Muscle of leg (tissue), 3 donors: ENCODE measurements at regions not wholly inside any gene's neighbourhood (a gene's known extent, or its start where the extent isn't known, plus 50 kb on each side); places are given as distances from the start of the nearest gene placed in this dataset.

ENCODE experiments used
- DNase-seq: peaks from one replicate; pipeline ENCODE4 v3.0.0; 2013
- H3K27ac ChIP-seq: one replicate; pipeline ENCODE4 v1.5.1; 2013; ENCODE audit warnings: mild to moderate bottlenecking, low read length, control low read depth
- H3K27me3 ChIP-seq: one replicate; pipeline ENCODE4 v1.6.1; 2013; ENCODE audit warnings: low read length; ENCODE audit not compliant: control insufficient read depth, insufficient read depth
- H3K36me3 ChIP-seq: one replicate; pipeline ENCODE4 v1.6.1; 2013; ENCODE audit warnings: low read length; ENCODE audit not compliant: control insufficient read depth, insufficient read depth
- H3K4me1 ChIP-seq: one replicate; pipeline ENCODE4 v1.6.1; 2013; ENCODE audit warnings: low read length; ENCODE audit not compliant: control insufficient read depth, insufficient read depth
- H3K4me3 ChIP-seq: one replicate; pipeline ENCODE4 v1.5.1; 2013; ENCODE audit warnings: low read length, control low read depth
- H3K9me3 ChIP-seq: replicated peaks from 2 replicates; pipeline ENCODE4 v1.6.1; 2013; ENCODE audit warnings: low read depth, low read length; ENCODE audit not compliant: control insufficient read depth
- WGBS: methylation state at CpG from one replicate; pipeline ENCODE4 v1.1.5; 2013; ENCODE audit warnings: missing lambda C conversion rate; ENCODE audit not compliant: insufficient coverage; 5-methylcytosine and 5-hydroxymethylcytosine counted together

DNA sequence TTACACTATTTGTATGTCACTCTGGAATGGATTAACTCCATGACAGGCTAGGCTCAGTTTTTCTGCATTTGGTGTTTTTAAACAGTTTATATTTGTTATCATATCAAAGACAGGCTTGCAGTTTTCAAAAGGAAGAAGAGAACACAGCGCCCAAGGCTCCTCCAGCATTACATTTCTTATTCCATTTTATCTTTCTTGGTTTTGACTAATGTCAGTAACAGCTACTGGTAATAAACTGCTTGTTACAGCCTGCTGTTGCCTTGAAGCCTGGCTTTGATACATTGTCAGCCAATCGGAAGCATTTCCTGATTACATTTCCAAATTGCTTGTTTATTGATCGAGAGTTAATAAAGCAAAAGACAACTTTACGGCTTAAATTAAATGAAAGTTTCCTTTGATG, 166.0 kb upstream of the MDFIC start:
- H3K4me1 ChIP-seq = no peaks in the 10 kb centered on the region
- DNase-seq = no peak
- H3K4me3 ChIP-seq = no peak overlapping the region
- no peaks in the 10 kb centered on the region for H3K27me3 ChIP-seq
- H3K36me3 ChIP-seq = no peaks in the 10 kb centered on the region
- no peaks in the 10 kb centered on the region for H3K9me3 ChIP-seq
- no peak overlapping the region for H3K27ac ChIP-seq
- no CpG with 5 or more reads among the region's 4 CpGs for WGBS

DNA sequence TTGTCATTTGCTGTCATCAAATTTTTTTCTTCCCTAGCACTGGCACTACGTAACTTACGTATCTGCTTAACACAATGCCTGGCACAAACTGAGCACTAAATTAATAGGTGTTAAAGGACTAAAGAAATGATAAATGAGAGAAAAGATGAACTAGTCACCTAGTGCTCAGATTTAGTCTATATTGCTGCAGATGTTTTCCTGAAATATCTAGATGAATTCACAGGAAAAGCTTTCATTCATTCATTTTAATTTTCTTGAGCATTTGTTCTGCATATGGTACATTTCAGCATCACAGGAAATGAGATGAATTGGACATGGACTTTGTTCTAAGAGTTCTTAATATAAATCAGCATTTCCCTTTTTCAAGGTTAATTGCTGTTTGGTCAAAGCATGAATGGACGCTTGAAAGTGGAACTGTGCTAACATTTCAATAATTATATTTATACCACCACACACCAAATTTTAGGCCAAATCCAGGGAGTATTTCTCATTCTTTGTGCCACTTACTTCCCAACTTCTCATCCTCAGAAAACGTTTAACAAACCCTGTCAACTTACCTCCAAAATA, 163.2 kb upstream of the MDFIC start:
- H3K27ac ChIP-seq = no peak overlapping the region
- H3K36me3 ChIP-seq = no peaks in the 10 kb centered on the region
- no peaks in the 10 kb centered on the region for H3K4me1 ChIP-seq
- H3K9me3 ChIP-seq = no peaks in the 10 kb centered on the region
- no peaks in the 10 kb centered on the region for H3K27me3 ChIP-seq
- DNase-seq = no peak
- no peak overlapping the region for H3K4me3 ChIP-seq
- WGBS = 45% methylated on average over 1 of the region's 4 CpGs

DNA sequence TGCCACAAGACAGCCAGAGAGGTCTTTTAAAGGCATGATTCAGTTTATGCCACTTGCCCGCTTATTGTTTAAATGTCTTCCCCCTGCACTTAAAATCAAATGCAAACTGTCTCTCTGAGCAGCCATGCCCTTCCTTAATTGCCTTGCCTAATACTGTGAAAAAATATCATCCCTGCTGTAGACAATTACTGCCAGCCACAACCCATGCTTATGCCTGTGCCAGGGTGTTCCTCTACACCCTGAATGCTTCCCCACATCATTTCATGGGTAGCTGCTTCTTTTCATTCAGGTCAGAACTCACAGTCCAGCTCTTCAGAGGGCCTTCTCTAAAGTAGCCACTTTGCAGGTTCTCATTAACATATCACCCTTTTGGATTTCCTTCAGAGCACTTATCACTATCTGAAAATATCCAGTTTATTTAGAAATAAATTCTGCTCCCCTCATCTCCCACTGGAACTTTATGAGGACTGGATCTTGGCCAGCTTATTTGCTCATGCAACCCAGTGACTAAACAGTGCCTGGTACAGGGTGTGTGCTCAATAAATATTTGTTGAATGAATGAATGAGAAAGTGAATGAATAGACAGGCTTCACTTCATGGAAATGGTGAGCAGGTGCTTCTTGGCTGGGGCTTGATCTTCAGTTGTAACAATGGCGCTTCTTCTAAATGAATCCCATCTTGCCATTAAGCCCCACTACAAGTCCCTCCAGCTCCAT, 162.4 kb upstream of the MDFIC start:
- no peaks in the 10 kb centered on the region for H3K36me3 ChIP-seq
- WGBS = 100% methylated on average over 1 of the region's 2 CpGs

DNA sequence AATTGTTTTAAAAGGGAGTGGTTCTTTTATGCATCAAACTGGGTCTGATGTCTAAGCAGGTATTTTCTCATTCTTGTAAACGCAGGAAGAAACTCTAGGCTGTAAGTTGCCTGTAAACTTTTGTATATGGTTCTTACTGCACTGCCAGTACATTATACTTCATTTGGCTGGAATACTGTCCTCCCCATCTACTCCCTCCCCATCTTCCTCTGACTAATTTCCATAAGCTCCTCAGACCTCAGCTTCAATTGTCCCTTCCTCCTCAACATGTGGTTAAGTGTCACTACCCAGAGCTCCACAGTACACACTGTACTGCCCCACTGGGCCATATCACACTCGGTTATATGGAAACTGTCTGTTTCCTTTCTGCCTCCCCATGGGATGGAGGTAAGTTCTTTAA, 161.4 kb upstream of the MDFIC start:
- H3K27me3 ChIP-seq = no peaks in the 10 kb centered on the region

More for the DNA sequence above, 162.4 kb upstream of the MDFIC start:
- H3K27me3 ChIP-seq = no peaks in the 10 kb centered on the region
- DNase-seq = no peak
- no peak overlapping the region for H3K27ac ChIP-seq
- H3K9me3 ChIP-seq = no peaks in the 10 kb centered on the region
- no peaks in the 10 kb centered on the region for H3K4me1 ChIP-seq
- H3K4me3 ChIP-seq = no peak overlapping the region

DNA sequence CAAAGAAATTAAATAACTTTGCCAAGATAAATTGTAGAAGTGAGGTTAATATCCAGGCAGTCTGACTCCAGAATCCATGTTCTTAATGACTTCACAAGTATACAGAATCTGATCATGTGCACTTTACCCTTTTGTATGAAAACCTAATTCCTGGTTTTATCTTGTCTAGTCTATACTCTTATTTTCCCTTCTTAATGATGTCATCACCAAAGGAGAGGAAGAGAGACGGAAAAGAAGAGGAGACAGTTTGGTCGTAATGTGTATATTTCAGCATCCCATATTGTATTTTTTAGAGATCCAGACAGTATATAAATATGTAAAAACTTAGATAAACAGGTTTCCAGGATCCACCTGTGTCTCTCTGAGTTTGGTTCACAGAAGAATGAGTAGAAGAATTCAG, 159.9 kb upstream of the MDFIC start:
- WGBS = no CpG with 5 or more reads among the region's 2 CpGs
- Histone ChIP-seq H3K27me3 (no peaks in the 10 kb centered on the region), H3K4me3 (no peak overlapping the region), H3K4me1 (no peaks in the 10 kb centered on the region), H3K27ac (no peak overlapping the region), H3K36me3 (no peaks in the 10 kb centered on the region), H3K9me3 (no peaks in the 10 kb centered on the region)
- no peak for DNase-seq

More for the DNA sequence above, 161.4 kb upstream of the MDFIC start:
- H3K36me3 ChIP-seq = no peaks in the 10 kb centered on the region
- no peak overlapping the region for H3K4me3 ChIP-seq
- no peak overlapping the region for H3K27ac ChIP-seq
- DNase-seq = no peak
- no peaks in the 10 kb centered on the region for H3K4me1 ChIP-seq
- WGBS = no CpG with 5 or more reads among the region's 2 CpGs
- H3K9me3 ChIP-seq = no peaks in the 10 kb centered on the region

DNA sequence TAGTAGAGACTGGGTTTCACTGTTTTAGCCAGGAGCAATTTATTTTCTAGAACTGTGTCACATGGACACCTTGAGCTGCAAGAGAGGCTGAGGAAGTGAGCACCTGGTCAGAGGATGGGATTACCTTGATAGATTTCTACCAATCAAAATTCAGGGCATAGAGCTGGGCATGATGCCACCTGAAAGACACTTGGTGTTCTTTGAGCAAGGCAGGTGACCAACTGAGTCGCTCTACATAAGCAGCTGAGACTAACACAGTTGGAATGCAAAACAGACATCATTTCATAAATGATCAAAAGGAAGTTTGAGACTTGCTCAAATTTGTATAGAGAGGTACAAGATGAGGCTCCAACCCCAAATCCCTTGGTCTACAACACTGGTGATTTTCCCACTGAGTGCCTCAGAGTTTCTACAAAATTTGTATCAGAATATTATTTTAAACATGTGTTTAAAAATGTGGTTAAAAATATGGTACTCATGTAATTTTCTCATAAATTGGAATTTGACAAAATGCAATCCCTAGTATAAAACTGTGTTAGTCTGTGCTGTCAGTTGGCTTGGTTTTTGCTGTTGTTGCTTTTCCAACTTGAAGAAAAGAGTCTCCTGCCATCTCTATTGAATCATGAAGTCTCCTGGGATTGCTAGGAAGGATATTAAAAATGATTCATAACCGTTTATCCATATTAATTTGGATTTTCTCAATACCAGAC, 156.4 kb upstream of the MDFIC start:
- no peaks in the 10 kb centered on the region for H3K36me3 ChIP-seq
- no CpG with 5 or more reads among the region's 2 CpGs for WGBS
- H3K27ac ChIP-seq = no peak overlapping the region
- DNase-seq = peak; percentile 58
- no peaks in the 10 kb centered on the region for H3K4me1 ChIP-seq
- H3K27me3 ChIP-seq = no peaks in the 10 kb centered on the region
- no peak overlapping the region for H3K4me3 ChIP-seq
- H3K9me3 ChIP-seq = no peaks in the 10 kb centered on the region

DNA sequence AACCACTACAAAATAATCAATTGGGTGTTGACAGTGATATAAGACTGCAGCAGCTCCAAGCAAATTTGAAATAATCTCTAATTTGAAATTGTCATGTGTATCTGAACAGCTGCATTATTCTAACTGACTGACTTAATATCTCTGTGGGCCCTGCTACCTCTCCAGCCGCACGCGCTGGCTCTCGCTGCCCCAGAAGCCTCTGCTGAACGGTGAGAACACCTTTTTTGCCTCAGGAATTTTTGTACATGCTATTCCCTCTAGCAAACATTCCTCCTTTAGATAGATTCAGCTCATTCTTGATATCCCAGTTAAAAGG, 155.9 kb upstream of the MDFIC start:
- H3K27ac ChIP-seq = no peak overlapping the region
- 73% methylated on average over 5 of the region's 5 CpGs for WGBS
- DNase-seq = no peak
- no peaks in the 10 kb centered on the region for H3K36me3 ChIP-seq
- no peaks in the 10 kb centered on the region for H3K27me3 ChIP-seq
- no peaks in the 10 kb centered on the region for H3K9me3 ChIP-seq
- H3K4me3 ChIP-seq = no peak overlapping the region
- no peaks in the 10 kb centered on the region for H3K4me1 ChIP-seq

DNA sequence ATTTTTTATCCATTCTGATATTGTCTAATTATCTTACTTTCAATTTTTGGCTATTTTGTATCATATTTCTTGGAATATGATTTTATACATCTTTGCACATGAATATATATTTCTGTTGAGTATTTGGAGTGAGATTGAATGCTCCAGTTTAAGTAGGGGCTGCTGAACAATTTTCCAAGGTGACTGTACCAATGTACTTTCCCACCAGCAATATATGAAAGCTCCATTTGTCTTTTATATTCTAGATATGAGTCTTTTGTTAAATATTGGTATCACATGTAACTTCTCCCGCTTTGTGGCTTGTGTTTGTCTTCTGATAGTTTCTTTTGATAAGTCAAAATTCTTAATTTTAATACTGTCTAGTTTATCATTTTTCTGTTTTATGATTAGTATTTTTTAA, 144.6 kb upstream of the MDFIC start:
- no peak overlapping the region for H3K4me3 ChIP-seq
- H3K27me3 ChIP-seq = no peaks in the 10 kb centered on the region
- no peaks in the 10 kb centered on the region for H3K9me3 ChIP-seq
- no peaks in the 10 kb centered on the region for H3K36me3 ChIP-seq
- H3K4me1 ChIP-seq = no peaks in the 10 kb centered on the region
- DNase-seq = no peak
- no peak overlapping the region for H3K27ac ChIP-seq
- no CpG with 5 or more reads among the region's 1 CpG for WGBS

DNA sequence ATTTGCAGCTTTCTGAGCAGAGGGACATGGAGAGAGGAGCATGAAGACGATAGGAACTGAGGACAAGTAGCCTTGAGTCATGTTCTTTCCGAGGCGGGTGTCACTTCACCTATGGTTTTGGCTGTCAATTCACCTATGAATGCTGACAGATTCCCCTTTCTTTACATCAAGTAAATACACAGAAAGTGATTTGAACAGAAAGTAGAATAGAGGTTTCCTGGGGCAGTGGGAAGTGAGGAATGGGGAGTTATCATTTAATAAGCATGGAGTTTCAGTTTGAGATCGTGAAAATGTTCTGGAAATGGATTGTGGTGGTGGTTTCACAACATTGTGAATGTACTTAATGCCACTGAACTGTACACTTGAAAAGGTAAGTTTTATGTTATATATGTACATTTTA, 138.4 kb upstream of the MDFIC start:
- Histone ChIP-seq H3K27ac (no peak overlapping the region), H3K9me3 (no peaks in the 10 kb centered on the region), H3K4me1 (peaks cover 2% of the 10 kb centered on the region), H3K36me3 (no peaks in the 10 kb centered on the region), H3K4me3 (no peak overlapping the region), H3K27me3 (no peaks in the 10 kb centered on the region)
- 78% methylated on average over 2 of the region's 4 CpGs for WGBS
- DNase-seq = no peak

DNA sequence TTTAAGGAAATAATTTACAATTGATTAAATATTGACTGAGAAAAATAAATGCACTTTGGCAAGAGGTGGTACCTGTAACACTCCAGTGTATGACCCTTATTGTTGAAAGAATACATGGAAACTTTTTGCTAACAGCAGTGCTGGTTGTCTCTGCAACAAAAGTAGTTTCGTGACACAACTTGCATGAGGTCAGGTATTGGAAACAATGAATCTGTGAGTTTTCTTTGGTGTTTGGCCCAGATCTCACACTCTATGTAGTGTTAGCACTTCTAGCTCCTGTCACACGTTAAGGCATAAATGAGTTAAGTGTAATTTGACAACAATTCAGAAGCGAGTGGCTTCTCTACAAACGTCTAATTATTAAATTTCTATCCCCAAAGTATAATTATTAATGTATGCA, 137.7 kb upstream of the MDFIC start:
- H3K27me3 ChIP-seq = no peaks in the 10 kb centered on the region
- H3K9me3 ChIP-seq = no peaks in the 10 kb centered on the region
- H3K27ac ChIP-seq = no peak overlapping the region
- H3K36me3 ChIP-seq = no peaks in the 10 kb centered on the region
- no CpG with 5 or more reads among the region's 4 CpGs for WGBS
- no peak overlapping the region for H3K4me3 ChIP-seq
- DNase-seq = peak; percentile 23
- peaks cover 2% of the 10 kb centered on the region for H3K4me1 ChIP-seq
